Liver (tissue), 8 donors: ENCODE measurements at regions not wholly inside any gene's neighbourhood (a gene's known extent, or its start where the extent isn't known, plus 50 kb on each side); places are given as distances from the start of the nearest gene placed in this dataset.

ENCODE experiments used
- DNase-seq: peaks from one replicate; pipeline ENCODE4 v3.0.0-alpha.2; 2017; ENCODE audit warnings: low spot score
- H3K27ac ChIP-seq, 2 donors: one replicate each; pipeline ENCODE4 v1.7.0; 2013; ENCODE audit warnings: inconsistent platforms in 2 of 2, low read length in 2 of 2, control low read depth in 1 of 2, low read depth in 1 of 2, mild to moderate bottlenecking in 1 of 2
- H3K27me3 ChIP-seq, 4 donors: one replicate each; pipeline versions ENCODE4 v1.6.1 to v1.7.0; 2013; ENCODE audit warnings: low read length in 3 of 4, inconsistent platforms in 1 of 4, mild to moderate bottlenecking in 1 of 4, moderate library complexity in 1 of 4; ENCODE audit not compliant: control insufficient read depth in 4 of 4, insufficient read depth in 4 of 4
- H3K36me3 ChIP-seq, 4 donors: one replicate each; pipeline versions ENCODE4 v1.6.1 to v1.7.0; 2013; ENCODE audit warnings: low read length in 3 of 4, mild to moderate bottlenecking in 3 of 4, low read depth in 1 of 4, moderate library complexity in 1 of 4; ENCODE audit not compliant: control insufficient read depth in 4 of 4, insufficient read depth in 3 of 4
- H3K4me1 ChIP-seq, 4 donors: one replicate each; pipeline versions ENCODE4 v1.6.1 to v1.7.0; 2013; ENCODE audit warnings: low read length in 3 of 4, mild to moderate bottlenecking in 3 of 4, moderate library complexity in 1 of 4; ENCODE audit not compliant: control insufficient read depth in 4 of 4, insufficient read depth in 4 of 4
- H3K4me3 ChIP-seq, 3 donors: one replicate each; pipeline versions ENCODE4 v1.6.1 to v1.7.0; 2013; ENCODE audit warnings: low read length in 3 of 3, control low read depth in 1 of 3, low read depth in 1 of 3, mild to moderate bottlenecking in 1 of 3
- H3K9ac ChIP-seq, 2 donors: one replicate each; pipeline ENCODE4 v1.7.0; 2013; ENCODE audit warnings: low read length in 2 of 2, mild to moderate bottlenecking in 2 of 2, moderate library complexity in 2 of 2, control low read depth in 1 of 2, low read depth in 1 of 2
- H3K9me3 ChIP-seq, 4 donors: one replicate each; pipeline versions ENCODE4 v1.6.1 to v1.7.0; 2013; ENCODE audit warnings: low read length in 3 of 4; ENCODE audit not compliant: control insufficient read depth in 4 of 4
- ATF3 ChIP-seq: IDR thresholded peaks from 2 replicates; pipeline ENCODE4 v1.6.1; 2016; ENCODE audit warnings: antibody characterized with exemption
- CTCF ChIP-seq: fragments of 150-350 bp; IDR thresholded peaks from 2 replicates; pipeline ENCODE4 v1.5.1; 2017; ENCODE audit warnings: improper control_type of control experiment, low read depth, low read length; ENCODE audit not compliant: missing input control
- EGR1 ChIP-seq, 2 donors: IDR thresholded peaks; 2 replicates each; pipeline ENCODE4 v1.6.1; 2016 to 2018; ENCODE audit warnings: antibody characterized with exemption in 2 of 2, low read depth in 2 of 2
- FOXA1 ChIP-seq: IDR thresholded peaks from 2 replicates; pipeline ENCODE4 v1.6.1; 2016; ENCODE audit warnings: antibody characterized with exemption
- FOXA2 ChIP-seq: IDR thresholded peaks from 2 replicates; pipeline ENCODE4 v1.6.1; 2016; ENCODE audit warnings: antibody characterized with exemption
- GABPA ChIP-seq, 2 donors: IDR thresholded peaks in 1 of 2; conservative IDR thresholded peaks in 1 of 2; 2 replicates each; pipeline ENCODE4 v1.6.1; 2016; ENCODE audit warnings: antibody characterized with exemption in 2 of 2, mild to moderate bottlenecking in 1 of 2, moderate library complexity in 1 of 2
- HNF4A ChIP-seq, 2 donors: conservative IDR thresholded peaks; 2 replicates each; pipeline ENCODE4 v1.6.1; 2016; ENCODE audit warnings: antibody characterized with exemption in 2 of 2, mild to moderate bottlenecking in 2 of 2
- HNF4G ChIP-seq: IDR thresholded peaks from 2 replicates; pipeline ENCODE4 v1.6.1; 2016; ENCODE audit warnings: antibody characterized with exemption
- JUND ChIP-seq, 2 donors: IDR thresholded peaks; 2 replicates each; pipeline ENCODE4 v1.6.1; 2016; ENCODE audit warnings: antibody characterized with exemption in 2 of 2
- MAX ChIP-seq: IDR thresholded peaks from 2 replicates; pipeline ENCODE4 v1.6.1; 2016; ENCODE audit warnings: antibody characterized with exemption
- NR2F2 ChIP-seq: IDR thresholded peaks from 2 replicates; pipeline ENCODE4 v1.6.1; 2016; ENCODE audit warnings: antibody characterized with exemption
- RAD21 ChIP-seq, 2 donors: IDR thresholded peaks; 2 replicates each; pipeline ENCODE4 v1.6.1; 2016; ENCODE audit warnings: antibody characterized with exemption in 2 of 2, mild to moderate bottlenecking in 2 of 2
- REST ChIP-seq: IDR thresholded peaks from 2 replicates; pipeline ENCODE4 v1.6.1; 2016; ENCODE audit warnings: antibody characterized with exemption, mild to moderate bottlenecking
- RXRA ChIP-seq, 2 donors: IDR thresholded peaks; 2 replicates each; pipeline ENCODE4 v1.6.1; 2017 to 2018; ENCODE audit warnings: antibody characterized with exemption in 2 of 2, mild to moderate bottlenecking in 1 of 2
- SP1 ChIP-seq: IDR thresholded peaks from 2 replicates; pipeline ENCODE4 v1.6.1; 2018; ENCODE audit warnings: antibody characterized with exemption, mild to moderate bottlenecking
- YY1 ChIP-seq: IDR thresholded peaks from 2 replicates; pipeline ENCODE4 v1.6.1; 2016; ENCODE audit warnings: antibody characterized with exemption, mild to moderate bottlenecking
- WGBS: extraction: QIAGEN DNeasy Blood & Tissue Kit; methylation state at CpG from one replicate; pipeline ENCODE4 v1.1.7; 2013; 5-methylcytosine and 5-hydroxymethylcytosine counted together
- TF ChIP-seq, protein P1 (sequence below): IDR thresholded peaks from 2 replicates; pipeline ENCODE4 v1.6.1; 2016; ENCODE audit warnings: antibody characterized with exemption
- donor health status: healthy.
- donor health status: healthy.
- donor health status: healthy.
- donor health status: healthy.
- donor health status: healthy.

DNA sequence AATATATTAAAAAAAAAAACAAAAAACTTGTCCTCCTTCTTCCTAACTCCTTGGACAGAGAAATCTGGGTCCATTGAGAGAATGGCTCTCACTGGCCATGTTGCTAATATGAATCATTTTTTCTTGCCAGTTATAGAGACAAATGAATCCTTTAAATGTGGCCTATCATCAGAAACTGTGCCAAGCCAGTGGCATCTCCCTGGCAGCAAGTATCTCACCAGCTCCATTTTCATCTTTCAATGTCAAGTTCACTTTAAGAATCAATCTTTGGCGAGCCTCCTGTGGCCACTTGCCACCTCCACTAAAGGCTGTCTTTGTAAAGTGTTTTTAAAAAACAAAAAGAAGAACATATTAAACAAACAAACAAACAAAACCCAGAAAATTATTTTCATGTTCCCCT, 202.5 kb downstream of the TUSC7 start:
- Histone ChIP-seq H3K27me3 (peaks cover 0 to 2% (median 0%) of the 10 kb centered on the region in 4 donors), H3K27ac (no peak overlapping the region), H3K9me3 (no peaks in the 10 kb centered on the region), H3K4me1 (no peaks in the 10 kb centered on the region), H3K36me3 (no peaks in the 10 kb centered on the region), H3K4me3 (no peak overlapping the region), H3K9ac (no peak overlapping the region)
- WGBS: 71% methylated on average over 1 of the region's 1 CpG
- no peak for TF ChIP-seq RAD21 (IDR thresholded peaks at IDR 0.05)
- TF ChIP-seq YY1: no peak
- no peak for TF ChIP-seq CTCF
- no peak for TF ChIP-seq EGR1 (IDR thresholded peaks at IDR 0.05; ENCODE audit: low read depth in 2 of 2)
- no peak for TF ChIP-seq REST
- no peak for TF ChIP-seq FOXA2
- no peak for TF ChIP-seq FOXA1
- DNase-seq: no peak

- H3K36me3 ChIP-seq: no peaks in the 10 kb centered on the region
- H3K9ac ChIP-seq: no peak overlapping the region
- H3K27me3 ChIP-seq: peaks cover 0 to 2% (median 0%) of the 10 kb centered on the region in 4 donors
- H3K4me1 ChIP-seq: no peaks in the 10 kb centered on the region
- no peak for DNase-seq
- WGBS: 44% methylated on average over 2 of the region's 2 CpGs
- H3K9me3 ChIP-seq: no peaks in the 10 kb centered on the region
- TF ChIP-seq GABPA (IDR thresholded peaks at IDR 0.05 in 1 of 2, conservative IDR thresholded peaks at IDR 0.05 in 1 of 2) (no peak), YY1 (no peak), NR2F2 (no peak), MAX (no peak), SP1 (no peak)
- H3K4me3 ChIP-seq: no peak overlapping the region
- no peak overlapping the region for H3K27ac ChIP-seq
These were observed 204.4 kb downstream of the TUSC7 start for GRCh38 chr3:116914004-116914403.

GRCh38 chr3:116916836-116917235, 207.3 kb downstream of the TUSC7 start:
- Histone ChIP-seq H3K27me3 (peaks cover 0 to 2% (median 0%) of the 10 kb centered on the region in 4 donors), H3K36me3 (no peaks in the 10 kb centered on the region), H3K27ac (no peak overlapping the region), H3K9me3 (no peaks in the 10 kb centered on the region), H3K4me3 (no peak overlapping the region), H3K4me1 (no peaks in the 10 kb centered on the region), H3K9ac (no peak overlapping the region)
- no peak for DNase-seq
- no peak for TF ChIP-seq RXRA (IDR thresholded peaks at IDR 0.05)
- no peak for TF ChIP-seq MAX
- TF ChIP-seq YY1: no peak
- no peak for TF ChIP-seq GABPA (IDR thresholded peaks at IDR 0.05 in 1 of 2, conservative IDR thresholded peaks at IDR 0.05 in 1 of 2)
- no peak for TF ChIP-seq ATF3
- TF ChIP-seq HNF4G: no peak
- TF ChIP-seq CTCF: no peak
- no peak for TF ChIP-seq FOXA2
- TF ChIP-seq FOXA1: no peak
- TF ChIP-seq JUND (IDR thresholded peaks at IDR 0.05): no peak
- TF ChIP-seq SP1: no peak
- no peak for TF ChIP-seq NR2F2
- no peak for TF ChIP-seq HNF4A (conservative IDR thresholded peaks at IDR 0.05)
- TF ChIP-seq, protein P1, sequence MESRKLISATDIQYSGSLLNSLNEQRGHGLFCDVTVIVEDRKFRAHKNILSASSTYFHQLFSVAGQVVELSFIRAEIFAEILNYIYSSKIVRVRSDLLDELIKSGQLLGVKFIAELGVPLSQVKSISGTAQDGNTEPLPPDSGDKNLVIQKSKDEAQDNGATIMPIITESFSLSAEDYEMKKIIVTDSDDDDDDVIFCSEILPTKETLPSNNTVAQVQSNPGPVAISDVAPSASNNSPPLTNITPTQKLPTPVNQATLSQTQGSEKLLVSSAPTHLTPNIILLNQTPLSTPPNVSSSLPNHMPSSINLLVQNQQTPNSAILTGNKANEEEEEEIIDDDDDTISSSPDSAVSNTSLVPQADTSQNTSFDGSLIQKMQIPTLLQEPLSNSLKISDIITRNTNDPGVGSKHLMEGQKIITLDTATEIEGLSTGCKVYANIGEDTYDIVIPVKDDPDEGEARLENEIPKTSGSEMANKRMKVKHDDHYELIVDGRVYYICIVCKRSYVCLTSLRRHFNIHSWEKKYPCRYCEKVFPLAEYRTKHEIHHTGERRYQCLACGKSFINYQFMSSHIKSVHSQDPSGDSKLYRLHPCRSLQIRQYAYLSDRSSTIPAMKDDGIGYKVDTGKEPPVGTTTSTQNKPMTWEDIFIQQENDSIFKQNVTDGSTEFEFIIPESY: no peak
- TF ChIP-seq RAD21 (IDR thresholded peaks at IDR 0.05): no peak
